ENCODE measurements at regions not wholly inside any gene's neighbourhood (a gene's known extent, or its start where the extent isn't known, plus 50 kb on each side); places are given as distances from the start of the nearest gene placed in this dataset.
"Not testable (repeated sequence)": the region's sequence is repeated elsewhere in the genome, so short reads cannot be mapped to it uniquely, and the experiment has no call there.

- DNase-seq, result no peak
These were observed 261.1 kb downstream of the GATA3 start for GRCh38 chr10:8315619-8316021.

GRCh38 chr10:8316284-8316683, 261.8 kb downstream of the GATA3 start:
- DNase-seq, result no peak

GRCh38 chr10:8318429-8318828, 263.9 kb downstream of the GATA3 start:
- not testable (repeated sequence) for DNase-seq

GRCh38 chr10:8318956-8319355, 264.5 kb downstream of the GATA3 start:
- no peak for DNase-seq

- DNase-seq, result no peak
These were observed 265.2 kb downstream of the GATA3 start for GRCh38 chr10:8319704-8320103.

- no peak for DNase-seq
These were observed 267.5 kb downstream of the GATA3 start for GRCh38 chr10:8321990-8322389.

GRCh38 chr10:8323428-8324054, 269.1 kb downstream of the GATA3 start:
- DNase-seq, result no peak

- DNase-seq, result no peak
These were observed 270.8 kb downstream of the GATA3 start for GRCh38 chr10:8325024-8325980.

- no peak for DNase-seq
These were observed 272.1 kb downstream of the GATA3 start for GRCh38 chr10:8326396-8327139.

- DNase-seq, result no peak
These were observed 272.6 kb downstream of the GATA3 start for GRCh38 chr10:8327140-8327423.

- no peak for DNase-seq
These were observed 276.9 kb downstream of the GATA3 start for GRCh38 chr10:8331387-8331786.

GRCh38 chr10:8331896-8332729, 277.6 kb downstream of the GATA3 start:
- peak; percentile 47 for DNase-seq

- DNase-seq, result no peak
These were observed 278.2 kb downstream of the GATA3 start for GRCh38 chr10:8332730-8333111.

GRCh38 chr10:8334631-8335030, 280.1 kb downstream of the GATA3 start:
- DNase-seq, result no peak

GRCh38 chr10:8336629-8337331, 282.3 kb downstream of the GATA3 start:
- DNase-seq, result no peak

GRCh38 chr10:8337332-8337651, 282.8 kb downstream of the GATA3 start:
- no peak for DNase-seq

- DNase-seq, result no peak
These were observed 283.8 kb downstream of the GATA3 start for GRCh38 chr10:8338177-8338766.

- no peak for DNase-seq
These were observed 290.3 kb downstream of the GATA3 start for GRCh38 chr10:8344756-8345155.

GRCh38 chr10:8346861-8347260, 292.4 kb downstream of the GATA3 start:
- DNase-seq, result no peak

GRCh38 chr10:8347614-8348013, 293.1 kb downstream of the GATA3 start:
- not testable (repeated sequence) for DNase-seq

- no peak for DNase-seq
These were observed 295.2 kb downstream of the GATA3 start for GRCh38 chr10:8349610-8350249.

Data from KG1 (cell line).